NCI-H774 (cell line): ENCODE measurements at regions not wholly inside any gene's neighbourhood (a gene's known extent, or its start where the extent isn't known, plus 50 kb on each side); places are given as distances from the start of the nearest gene placed in this dataset.

Source experiments
- DNase-seq: peaks from one replicate; lab custom pipeline; 2025; lab: John Stamatoyannopoulos, UW

- no peak for DNase-seq
These were observed 91.9 kb upstream of the RESF1 start for GRCh38 chr12:31867292-31867691.

- DNase-seq: no peak
These were observed 92.7 kb upstream of the RESF1 start for GRCh38 chr12:31866523-31866922.

- no peak for DNase-seq
These were observed 94.2 kb upstream of the RESF1 start for GRCh38 chr12:31865023-31865422.

- DNase-seq: no peak
These were observed 97.9 kb upstream of the RESF1 start for GRCh38 chr12:31861360-31861759.

GRCh38 chr12:31860401-31860800 lies 98.8 kb upstream of the RESF1 start:
- no peak for DNase-seq

- no peak for DNase-seq
These were observed 99.8 kb upstream of the RESF1 start for GRCh38 chr12:31859232-31859977.

GRCh38 chr12:31855427-31855826 lies 103.8 kb upstream of the RESF1 start:
- DNase-seq: no peak

GRCh38 chr12:31853977-31854376 lies 105.2 kb upstream of the RESF1 start:
- no peak for DNase-seq

GRCh38 chr12:31853520-31853919 lies 105.7 kb upstream of the RESF1 start:
- DNase-seq: no peak

GRCh38 chr12:31850268-31850667 lies 108.9 kb upstream of the RESF1 start:
- no peak for DNase-seq

- peak; percentile 14 for DNase-seq
These were observed 110.0 kb upstream of the RESF1 start for GRCh38 chr12:31849090-31849687.

GRCh38 chr12:31846405-31846804 lies 112.8 kb upstream of the RESF1 start:
- no peak for DNase-seq

- no peak for DNase-seq
These were observed 113.4 kb upstream of the RESF1 start for GRCh38 chr12:31845613-31846322.

GRCh38 chr12:31843398-31844095 lies 114.7 kb upstream of the AMN1 start:
- DNase-seq: no peak

GRCh38 chr12:31837913-31838312 lies 109.1 kb upstream of the AMN1 start:
- DNase-seq: no peak

- no peak for DNase-seq
These were observed 106.6 kb upstream of the AMN1 start for GRCh38 chr12:31835276-31835882.

GRCh38 chr12:31834150-31834549 lies 105.3 kb upstream of the AMN1 start:
- DNase-seq: no peak

- DNase-seq: no peak
These were observed 104.2 kb upstream of the AMN1 start for GRCh38 chr12:31832740-31833729.

- DNase-seq: no peak
These were observed 99.2 kb upstream of the AMN1 start for GRCh38 chr12:31828071-31828470.

GRCh38 chr12:31822761-31823160 lies 93.9 kb upstream of the AMN1 start:
- DNase-seq: no peak

GRCh38 chr12:31821484-31821883 lies 92.7 kb upstream of the AMN1 start:
- no peak for DNase-seq
